ENCODE measurements at regions not wholly inside any gene's neighbourhood (a gene's known extent, or its start where the extent isn't known, plus 50 kb on each side); places are given as distances from the start of the nearest gene placed in this dataset.

DNA sequence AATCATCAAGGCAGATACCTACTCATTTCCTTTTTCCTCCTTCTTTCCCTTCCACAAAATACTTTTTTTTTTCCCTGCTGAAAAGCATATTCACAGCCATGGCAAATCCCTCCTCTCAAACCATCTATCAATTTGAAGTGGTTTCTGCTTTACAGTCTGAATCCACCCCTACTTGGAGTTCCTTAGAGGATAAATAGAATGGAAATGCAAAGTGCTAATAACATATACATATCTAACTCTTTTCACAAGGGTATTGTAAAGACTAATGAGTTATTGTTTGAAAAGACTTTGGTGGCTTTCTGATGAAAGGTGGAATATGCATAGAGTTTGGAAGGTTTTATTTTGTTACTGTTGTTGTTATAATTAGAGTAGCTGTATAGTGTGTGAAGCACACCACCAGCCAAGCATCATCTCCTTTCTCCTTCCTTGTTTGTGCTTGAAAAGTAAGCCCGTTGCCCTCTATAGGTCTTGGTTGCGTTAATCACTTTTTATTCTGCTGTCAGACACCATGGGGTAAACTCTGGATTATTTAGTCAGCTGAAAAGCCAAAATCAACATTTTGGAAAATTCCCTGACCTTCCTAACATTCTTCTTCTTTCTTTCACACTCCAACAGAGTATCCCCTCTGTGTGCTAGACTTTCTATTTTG is 2126.9 kb upstream of the CELF4 start:
- no peak for TF ChIP-seq EP300 (IDR thresholded peaks at IDR 0.05)
- TF ChIP-seq, protein P1, sequence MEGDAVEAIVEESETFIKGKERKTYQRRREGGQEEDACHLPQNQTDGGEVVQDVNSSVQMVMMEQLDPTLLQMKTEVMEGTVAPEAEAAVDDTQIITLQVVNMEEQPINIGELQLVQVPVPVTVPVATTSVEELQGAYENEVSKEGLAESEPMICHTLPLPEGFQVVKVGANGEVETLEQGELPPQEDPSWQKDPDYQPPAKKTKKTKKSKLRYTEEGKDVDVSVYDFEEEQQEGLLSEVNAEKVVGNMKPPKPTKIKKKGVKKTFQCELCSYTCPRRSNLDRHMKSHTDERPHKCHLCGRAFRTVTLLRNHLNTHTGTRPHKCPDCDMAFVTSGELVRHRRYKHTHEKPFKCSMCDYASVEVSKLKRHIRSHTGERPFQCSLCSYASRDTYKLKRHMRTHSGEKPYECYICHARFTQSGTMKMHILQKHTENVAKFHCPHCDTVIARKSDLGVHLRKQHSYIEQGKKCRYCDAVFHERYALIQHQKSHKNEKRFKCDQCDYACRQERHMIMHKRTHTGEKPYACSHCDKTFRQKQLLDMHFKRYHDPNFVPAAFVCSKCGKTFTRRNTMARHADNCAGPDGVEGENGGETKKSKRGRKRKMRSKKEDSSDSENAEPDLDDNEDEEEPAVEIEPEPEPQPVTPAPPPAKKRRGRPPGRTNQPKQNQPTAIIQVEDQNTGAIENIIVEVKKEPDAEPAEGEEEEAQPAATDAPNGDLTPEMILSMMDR (IDR thresholded peaks at IDR 0.05) = no peak

Data from sigmoid colon (tissue), 4 donors.